ENCODE measurements at regions not wholly inside any gene's neighbourhood (a gene's known extent, or its start where the extent isn't known, plus 50 kb on each side); places are given as distances from the start of the nearest gene placed in this dataset.

DNA sequence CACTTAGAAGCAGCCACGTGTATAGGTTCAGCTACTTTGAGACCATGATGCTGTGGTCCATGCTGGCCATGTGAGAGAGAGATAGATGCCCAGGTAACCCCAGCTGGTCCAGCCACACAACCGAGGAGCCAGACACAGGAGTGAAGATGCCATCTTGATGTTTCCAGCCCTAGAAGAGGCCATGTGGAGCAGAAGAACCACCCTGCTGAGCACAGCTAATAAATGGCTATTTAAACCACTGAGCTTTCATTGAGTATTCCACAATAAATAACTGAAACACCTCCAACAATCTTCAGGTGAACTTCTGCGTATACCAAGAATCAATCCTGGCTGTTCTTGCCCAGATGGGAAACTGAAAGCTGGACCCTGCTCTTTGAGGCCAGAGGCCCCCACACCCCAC, 84.0 kb upstream of the GSC start:
- TF ChIP-seq, protein P1, sequence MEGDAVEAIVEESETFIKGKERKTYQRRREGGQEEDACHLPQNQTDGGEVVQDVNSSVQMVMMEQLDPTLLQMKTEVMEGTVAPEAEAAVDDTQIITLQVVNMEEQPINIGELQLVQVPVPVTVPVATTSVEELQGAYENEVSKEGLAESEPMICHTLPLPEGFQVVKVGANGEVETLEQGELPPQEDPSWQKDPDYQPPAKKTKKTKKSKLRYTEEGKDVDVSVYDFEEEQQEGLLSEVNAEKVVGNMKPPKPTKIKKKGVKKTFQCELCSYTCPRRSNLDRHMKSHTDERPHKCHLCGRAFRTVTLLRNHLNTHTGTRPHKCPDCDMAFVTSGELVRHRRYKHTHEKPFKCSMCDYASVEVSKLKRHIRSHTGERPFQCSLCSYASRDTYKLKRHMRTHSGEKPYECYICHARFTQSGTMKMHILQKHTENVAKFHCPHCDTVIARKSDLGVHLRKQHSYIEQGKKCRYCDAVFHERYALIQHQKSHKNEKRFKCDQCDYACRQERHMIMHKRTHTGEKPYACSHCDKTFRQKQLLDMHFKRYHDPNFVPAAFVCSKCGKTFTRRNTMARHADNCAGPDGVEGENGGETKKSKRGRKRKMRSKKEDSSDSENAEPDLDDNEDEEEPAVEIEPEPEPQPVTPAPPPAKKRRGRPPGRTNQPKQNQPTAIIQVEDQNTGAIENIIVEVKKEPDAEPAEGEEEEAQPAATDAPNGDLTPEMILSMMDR (IDR thresholded peaks at IDR 0.05), result no peak
- TF ChIP-seq POLR2A (IDR thresholded peaks at IDR 0.05), result no peak
